HT-29 (cell line): ENCODE measurements at regions not wholly inside any gene's neighbourhood (a gene's known extent, or its start where the extent isn't known, plus 50 kb on each side); places are given as distances from the start of the nearest gene placed in this dataset.

Experiments
- DNase-seq: peaks from one replicate; pipeline ENCODE4 v3.0.0-alpha.2; 2015; ENCODE audit warnings: low spot score

DNA sequence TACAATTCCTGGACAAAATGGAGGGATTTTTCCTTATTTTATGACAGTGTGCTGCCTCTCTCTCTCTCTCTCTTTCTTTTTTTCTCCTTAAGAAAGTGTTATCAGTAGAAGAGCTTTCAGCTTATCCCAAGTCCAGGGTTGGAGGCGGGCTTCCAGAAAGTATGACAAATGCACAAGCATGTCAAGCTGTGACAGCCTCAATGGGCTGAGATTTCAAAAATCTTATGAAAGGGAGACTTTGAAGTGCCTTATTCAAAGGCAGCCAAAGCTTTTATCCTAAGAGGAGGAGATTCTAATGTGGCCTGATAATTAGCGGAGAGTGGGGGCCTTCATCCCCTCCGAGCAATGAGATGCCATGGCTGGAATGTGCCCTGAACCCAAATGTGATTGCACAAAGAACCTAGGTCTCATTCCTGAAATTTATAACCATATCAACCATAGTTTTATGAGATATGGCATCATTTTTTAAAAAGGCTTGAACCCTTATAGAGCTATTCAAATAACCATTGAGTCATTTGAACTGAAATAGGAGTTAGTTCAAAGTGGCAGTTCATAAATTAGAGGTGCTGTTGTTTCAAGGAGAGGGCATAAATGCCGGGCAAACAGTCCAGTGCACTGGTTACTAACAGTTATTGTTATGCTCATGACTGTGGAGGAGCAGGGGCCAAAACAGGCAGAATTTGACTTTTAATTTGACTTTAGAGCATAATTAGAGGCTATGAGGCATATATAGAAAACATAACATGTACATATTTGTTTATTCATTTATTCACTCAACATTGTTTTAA, 261.6 kb upstream of the THRB start:
- DNase-seq: no peak

DNA sequence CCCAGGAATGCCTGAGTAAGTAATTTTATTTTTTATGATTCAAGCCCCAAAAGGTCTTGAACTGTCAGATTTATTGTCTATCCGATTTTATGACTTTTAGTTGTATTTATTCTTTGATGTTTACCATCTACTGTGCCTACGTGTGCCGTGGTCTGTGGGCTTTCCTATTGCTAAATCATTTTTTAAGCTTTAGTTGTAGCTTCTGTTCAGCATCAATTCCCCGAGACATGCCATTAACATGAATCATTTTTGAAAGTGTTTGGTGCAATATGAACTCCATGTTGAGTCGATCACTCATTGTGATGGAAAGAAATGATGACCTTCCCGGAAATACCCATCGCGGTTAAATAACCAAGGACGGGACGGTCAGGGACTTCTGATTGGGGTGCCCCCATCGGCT, 268.7 kb upstream of the THRB start:
- no peak for DNase-seq

DNA sequence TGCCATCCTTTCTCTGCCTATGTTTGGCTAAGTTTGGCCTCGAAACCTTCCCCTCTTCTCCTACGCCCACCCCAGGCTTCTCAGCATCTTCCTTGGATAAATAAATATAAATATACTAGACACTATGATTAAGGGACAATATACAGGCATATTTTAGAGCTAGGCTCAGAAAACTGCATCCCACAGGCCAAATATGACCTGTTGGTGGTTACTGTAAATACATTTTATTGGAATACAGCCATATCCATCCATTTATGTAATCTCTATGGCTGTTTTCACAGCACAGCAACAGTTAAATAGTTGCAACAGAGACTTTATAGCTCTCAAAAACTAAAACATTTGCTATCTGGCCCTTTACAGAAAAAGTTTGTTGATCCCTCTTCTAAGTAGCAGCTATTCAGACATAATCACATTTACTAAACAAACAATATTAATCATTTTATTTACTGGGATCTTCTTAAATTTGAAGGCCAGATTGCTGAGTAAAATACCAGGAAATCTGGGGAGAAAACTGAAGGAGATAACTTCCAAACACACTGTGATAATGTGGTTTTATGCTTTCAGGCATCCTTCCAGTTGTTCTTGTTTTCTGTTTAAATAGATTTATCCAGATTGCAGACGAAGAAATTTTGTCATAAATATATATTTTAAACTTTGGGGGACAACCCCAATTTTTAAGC, 269.7 kb upstream of the THRB start:
- no peak for DNase-seq

DNA sequence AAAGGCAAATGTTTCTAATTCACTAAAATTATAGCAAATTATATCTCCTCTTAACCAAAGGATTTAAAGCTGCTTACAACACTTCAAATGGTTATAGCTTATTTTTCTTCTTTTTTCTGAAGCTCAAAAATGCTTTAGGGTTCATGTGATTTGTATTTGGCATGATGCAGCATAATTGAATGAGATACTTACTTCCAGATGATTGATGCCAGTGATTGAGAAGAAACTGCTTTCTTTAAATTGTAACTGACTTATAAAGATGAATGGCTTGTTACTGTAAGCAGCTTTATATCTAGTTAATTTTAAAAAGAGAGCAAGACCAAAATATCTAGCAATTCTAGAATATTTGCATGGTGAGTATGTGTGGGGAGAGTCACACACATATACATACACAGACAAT, 270.7 kb upstream of the THRB start:
- DNase-seq: no peak

DNA sequence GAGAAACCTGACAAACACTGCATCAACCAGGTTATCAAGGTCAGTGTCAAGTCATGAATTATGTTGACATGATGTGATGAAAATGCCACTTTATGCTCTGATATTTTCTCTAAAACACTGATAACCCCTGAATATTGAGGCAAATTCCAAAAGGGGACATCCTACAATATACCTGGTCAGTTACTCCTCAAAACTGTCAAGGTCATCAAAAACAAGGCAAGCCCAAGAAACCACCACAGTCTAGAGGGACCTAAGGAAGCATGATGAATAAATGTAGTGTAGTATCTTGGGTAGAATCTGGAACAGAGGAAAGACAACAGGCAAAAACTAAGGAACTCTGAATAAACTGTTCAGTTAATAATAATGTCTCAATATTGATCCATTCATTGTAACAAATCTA, 275.3 kb upstream of the THRB start:
- DNase-seq: no peak

DNA sequence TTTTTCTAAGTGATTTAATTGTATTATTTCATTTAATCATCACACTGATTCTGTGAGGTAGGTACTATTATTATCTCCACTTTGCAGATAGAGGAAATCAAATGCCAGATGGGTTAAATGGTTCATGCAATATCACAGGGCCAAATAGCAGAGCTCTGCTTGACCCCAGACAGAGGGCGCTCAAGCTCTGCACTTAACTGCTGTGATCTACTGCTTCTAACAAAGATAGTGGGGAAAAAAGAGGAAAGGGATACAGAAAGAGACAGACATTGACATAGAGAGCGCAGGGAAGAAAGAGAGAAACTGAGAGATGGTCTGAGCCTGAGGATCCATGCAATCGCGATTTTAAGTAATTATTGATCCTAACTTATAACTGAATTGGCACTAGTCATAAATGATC, 279.1 kb upstream of the THRB start:
- peak; percentile 34 for DNase-seq

DNA sequence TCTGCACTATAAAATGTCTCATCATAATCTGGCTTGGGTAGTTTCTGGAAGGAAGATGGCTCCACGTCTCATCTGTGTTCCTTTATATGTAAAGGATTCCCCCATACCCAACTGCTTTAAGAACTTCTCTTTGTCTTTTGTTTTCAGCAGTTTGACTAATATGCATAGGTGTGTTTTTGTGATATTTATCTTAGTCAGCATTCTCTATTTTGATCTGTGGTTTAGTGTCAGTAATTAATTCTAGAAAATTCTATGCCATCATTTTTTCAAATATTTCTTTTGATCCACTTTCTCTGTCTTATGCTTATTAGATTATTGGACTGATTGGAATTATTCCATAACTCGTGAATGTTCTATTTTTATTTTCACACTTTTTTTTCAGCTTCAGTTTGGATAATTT, 286.3 kb upstream of the THRB start:
- DNase-seq: no peak

DNA sequence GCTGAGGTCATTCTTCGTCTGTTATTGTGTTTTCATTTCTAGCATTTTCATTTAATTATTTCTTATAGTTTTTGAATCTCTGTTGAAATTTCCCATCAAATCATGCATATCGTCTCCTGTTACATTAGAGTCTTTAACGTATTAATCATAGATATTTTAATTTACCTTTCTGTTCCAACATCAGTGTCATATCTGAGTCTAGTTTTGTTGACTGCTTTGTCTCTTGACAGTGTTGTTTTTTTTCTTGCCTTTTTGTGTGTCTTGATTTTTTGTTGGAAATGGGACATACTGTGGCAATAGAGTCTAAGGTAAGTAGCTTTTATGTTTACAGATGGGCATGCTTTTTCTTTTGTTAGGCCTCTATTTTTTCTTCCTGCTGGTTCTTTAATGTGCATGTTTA, 286.8 kb upstream of the THRB start:
- no peak for DNase-seq

DNA sequence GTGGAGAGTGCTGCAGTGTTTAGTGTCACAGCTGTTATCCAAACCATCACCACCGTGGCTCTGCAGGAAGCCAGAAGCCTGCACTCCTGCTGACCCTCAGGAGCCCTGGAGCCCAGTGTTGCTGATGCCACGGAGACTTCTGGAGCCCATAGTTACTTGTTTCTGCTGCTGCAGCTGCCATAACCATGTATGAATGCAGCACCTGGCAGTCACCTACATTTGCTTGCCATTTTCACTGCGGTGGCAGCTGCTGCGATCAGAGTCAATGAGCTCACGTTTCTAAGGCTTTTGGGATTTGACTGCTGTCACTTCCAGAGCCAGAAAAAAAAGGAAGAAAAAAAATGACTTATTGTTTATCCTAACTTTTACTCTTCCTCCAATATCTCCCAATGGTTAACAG, 299.2 kb upstream of the THRB start:
- no peak for DNase-seq

DNA sequence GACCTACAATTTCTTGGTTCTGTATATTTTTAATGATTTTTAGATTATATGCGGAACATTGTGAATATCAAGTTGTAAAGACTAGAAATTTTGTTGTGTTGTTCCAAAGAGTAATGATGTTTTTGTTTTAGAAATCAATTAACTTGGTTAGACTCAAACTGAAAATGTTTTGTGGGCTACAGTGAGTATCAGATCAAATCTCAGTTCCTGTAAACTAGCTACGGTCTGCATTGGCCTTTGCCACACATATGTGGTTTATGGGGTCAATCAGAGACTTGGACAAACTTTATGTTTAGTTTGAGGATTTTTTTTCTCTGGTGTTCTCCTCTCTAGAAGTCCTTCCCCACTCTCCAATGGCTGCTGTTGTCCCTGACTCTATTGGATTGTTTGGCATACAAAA, 308.0 kb upstream of the THRB start:
- no peak for DNase-seq

DNA sequence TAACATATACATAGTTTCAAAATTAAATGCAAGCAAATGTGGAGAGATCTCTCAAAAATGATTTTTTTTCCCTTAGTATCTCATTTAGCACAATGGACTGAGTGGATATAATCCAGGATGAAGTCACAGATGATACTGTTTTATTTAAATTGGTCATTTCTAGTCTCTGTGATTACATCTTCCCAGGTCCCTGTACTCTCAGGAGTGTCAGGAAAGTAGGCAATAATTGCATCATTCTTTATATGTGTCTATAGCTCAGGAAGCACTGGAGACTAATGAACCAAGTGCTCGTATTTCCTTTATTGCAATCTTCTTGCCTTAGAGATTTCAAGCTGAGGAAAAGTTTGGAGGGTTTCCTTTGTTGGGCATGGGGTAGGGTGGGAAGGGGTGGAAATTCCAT, 309.4 kb upstream of the THRB start:
- DNase-seq: no peak

DNA sequence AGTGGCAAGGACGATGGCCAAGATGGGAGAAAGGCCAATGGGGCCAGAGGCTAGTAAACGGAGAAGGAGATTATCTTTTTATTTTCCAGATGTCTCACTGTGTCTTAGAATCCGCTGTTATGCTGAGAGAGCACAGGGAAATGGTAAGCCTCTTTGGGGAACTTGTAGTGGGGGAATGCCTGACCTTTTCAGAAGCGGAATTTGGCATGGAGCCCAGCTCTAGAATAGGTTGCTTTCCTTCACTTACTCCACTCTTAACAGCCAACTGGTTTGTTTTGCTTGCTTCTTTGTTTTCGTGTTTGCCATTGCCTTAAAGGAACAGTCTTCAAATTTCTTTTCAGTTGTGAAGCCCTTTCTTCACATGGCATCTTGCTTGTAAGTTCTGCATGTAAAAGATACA, 316.2 kb upstream of the THRB start:
- no peak for DNase-seq

DNA sequence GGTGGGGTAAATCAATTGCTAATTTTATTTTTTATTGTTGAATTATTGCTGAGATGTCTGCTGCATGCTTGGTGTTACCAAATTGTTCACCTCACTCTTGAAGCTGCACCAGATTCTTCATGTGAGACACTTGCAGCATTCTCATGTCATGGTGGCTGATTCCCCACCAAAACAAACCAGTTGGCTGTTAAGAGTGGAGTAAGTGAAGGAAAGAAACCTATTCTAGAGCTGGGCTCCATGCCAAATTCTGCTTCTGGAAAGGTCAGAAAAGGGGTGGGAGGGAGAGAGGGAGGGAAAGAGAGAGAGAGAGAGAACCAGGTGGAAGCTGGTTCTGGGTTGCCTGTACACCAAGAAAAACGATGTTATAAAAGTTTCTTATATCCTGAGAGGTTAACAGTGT, 317.5 kb upstream of the THRB start:
- DNase-seq: no peak

DNA sequence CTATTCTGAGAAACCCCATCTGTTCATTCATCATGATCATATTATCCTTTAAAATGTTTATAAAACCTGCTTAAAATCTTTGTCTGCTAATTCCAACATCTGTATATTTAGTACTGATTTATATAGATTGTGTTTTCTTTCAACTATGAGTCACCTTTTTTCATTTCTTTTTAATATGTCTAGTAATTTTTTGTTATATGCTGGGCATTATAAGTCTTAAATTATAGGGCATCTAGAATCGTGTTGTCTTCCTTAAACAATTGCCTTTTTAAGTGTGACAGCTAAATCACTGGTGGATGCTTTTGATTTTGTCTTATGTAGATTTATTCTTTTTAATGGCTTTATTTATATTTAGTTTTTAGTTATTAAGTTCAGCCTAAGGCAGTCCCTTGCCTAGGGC, 323.4 kb upstream of the THRB start:
- no peak for DNase-seq

DNA sequence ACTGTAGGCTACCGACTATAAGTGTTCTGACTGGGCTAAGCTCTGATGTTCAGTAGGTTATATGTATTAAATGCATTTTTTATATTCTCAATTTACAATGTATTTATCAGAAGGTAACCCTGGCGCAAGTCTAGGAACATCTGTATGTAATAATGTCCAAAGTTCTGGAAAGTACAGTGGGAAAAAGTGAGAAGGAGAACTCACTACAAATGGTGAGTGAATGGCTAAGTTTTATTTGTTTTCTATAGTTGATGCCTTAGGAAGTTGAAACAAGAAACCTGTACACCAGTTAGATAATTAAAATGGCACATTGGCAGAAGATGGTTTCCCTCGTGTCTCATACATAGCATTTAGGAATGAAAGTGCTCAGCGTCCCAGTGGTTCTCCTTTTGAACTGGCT, 333.4 kb upstream of the THRB start:
- no peak for DNase-seq

DNA sequence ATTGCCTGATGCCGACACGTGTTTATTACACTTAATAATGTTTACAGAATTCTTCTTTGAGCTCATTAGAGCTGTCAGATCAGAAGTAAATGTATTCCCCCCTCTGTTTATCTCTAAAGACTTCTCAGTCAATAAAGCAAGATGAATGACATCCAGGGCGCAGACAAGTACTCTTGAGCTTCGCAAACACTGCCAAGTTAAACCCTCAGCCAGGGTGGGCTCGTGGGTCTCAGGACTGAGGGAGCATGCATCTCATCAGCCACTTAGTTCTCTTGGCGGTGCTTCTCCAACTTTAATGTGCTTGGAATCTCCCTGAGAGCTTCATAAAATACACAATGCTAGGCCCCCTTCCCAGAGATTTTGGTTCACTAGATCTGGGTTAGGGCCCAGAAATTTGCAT, 333.9 kb upstream of the THRB start:
- DNase-seq: no peak

DNA sequence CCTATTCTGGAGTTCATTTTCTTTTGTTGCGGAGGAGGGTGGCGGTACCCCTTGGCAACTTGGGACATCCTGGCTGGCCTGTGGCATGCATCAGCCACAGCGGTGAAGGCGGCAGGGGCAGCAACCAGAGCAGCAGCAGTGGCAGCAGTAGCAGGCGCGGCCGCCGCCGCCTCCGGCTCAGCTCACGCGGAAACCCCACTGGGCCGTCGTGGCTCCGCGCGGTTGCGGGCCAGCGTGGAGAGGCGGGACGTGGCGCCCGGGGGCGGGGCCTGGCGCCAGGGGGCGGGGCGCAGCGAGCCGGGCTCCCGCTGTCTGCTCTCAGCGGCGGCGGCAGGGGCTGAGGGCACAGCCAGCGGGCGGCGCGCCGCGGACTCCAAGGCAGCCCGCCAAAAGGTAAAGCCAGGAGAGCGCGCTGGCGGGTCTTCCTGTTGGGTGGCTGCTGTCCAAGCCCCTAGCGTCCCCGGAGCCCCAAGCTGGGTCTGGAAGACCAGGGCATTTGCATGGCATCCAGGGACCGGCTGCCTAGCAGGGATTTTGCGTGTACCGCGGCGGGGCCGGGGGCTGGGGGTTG, 334.4 kb upstream of the THRB start:
- DNase-seq: no peak

DNA sequence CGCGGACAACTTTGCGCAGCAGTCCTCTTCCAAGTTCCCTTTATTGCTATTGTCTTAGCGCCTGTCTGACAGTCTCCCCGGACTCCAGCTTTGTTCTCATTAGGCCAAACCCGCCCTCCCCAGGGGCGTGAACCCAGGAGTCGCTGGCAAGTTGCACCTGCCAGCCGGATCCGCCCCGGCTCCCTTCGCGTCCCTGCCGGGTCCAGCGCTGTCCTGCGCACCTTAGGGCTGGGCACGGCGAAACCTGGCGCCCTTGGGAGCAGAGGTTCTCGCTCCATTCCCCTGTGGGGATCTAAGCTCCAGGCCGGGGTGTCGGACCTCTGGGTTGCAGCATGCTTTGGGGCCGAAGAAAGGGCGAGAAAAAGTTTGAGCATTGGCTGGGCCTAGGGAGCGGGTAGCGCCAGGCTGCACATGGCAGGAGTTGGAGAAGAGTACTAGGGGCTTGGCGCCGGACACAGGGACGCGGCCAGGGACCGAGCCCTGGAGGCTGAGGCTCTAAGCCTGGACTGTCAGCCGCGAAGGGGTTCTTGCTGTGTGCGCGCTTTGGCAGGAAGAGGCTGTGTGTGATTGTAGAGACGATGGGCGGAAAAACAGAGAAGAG, 335.1 kb upstream of the THRB start:
- DNase-seq: no peak

DNA sequence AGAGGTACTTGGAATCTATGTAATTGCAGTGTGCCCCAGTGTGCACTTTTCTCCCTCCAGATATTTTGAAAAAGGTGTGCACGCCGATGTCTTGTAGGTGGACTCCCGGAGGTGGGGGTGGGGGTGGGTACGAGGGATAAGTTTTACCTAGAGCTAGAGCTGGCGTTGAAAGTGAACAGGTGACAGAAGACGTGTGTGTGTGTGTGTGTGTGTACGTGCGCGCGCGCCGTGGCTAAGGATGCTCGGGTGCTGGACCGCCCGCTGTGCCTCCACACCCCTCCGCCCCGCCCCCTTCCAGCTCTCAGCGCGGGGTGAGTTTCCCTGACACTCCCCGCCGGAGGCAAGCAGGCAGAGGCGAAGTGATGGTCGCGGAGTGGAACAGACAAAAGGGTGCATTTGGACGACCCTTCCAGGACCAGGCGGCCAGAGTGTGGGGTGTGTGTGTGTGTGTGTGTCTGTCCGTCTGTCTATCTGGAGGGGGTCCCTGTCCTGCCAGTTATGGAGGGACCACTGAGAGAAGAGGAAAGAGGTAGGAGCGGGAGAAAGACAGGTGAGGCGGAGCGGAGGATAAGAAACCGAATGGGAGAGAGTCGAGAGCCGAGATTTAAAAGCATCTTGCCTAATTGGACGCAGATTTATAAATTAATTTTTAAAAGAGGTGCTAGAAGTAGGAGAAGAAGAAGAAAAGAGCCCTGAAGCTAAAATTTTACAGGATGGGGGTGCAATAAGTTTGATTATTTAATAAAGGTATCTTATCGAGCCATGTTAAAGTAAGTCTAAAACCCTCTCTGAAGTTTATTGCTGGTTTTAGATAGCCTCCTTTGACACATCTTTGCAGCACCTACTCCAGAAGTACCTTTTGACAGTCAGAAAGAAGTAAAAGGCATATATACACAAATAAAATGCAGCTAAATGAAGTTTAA, 335.8 kb upstream of the THRB start:
- no peak for DNase-seq

DNA sequence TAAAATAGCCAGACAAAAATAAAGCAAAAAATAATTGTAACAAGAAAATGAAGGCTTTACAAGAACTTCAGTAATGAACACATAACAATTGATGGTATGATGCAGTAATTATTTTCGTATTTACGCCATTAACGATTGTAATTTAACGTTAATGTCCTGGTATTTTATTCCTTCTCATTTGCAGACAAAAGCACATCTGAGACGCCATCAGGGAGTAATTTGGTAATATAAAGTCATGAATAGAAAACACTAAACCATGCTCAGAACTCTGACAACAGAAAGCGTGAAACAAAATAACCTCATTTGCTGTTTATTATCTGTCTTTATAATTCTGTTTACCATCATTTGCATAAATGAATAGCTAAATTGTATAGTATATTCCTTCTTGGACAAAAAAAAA, 336.6 kb upstream of the THRB start:
- no peak for DNase-seq

DNA sequence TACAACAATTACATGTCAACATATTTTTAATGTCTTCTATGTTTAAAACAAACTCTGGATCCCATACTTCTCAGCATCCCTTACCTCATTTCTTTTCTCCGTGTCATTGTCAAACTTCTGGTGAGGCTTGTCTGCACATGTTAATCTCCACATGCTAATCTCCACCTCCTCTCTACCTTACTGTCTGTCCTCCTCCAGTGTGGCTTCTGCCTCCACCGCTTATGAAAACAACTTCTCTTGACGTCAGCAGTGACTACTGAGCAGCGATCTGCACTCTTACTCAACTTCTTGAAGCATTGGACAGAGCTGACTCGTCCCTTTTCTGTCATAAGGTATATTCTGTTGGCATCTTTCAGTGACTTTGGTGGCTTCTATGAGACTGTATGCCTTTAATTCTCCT, 338.2 kb upstream of the THRB start:
- no peak for DNase-seq

DNA sequence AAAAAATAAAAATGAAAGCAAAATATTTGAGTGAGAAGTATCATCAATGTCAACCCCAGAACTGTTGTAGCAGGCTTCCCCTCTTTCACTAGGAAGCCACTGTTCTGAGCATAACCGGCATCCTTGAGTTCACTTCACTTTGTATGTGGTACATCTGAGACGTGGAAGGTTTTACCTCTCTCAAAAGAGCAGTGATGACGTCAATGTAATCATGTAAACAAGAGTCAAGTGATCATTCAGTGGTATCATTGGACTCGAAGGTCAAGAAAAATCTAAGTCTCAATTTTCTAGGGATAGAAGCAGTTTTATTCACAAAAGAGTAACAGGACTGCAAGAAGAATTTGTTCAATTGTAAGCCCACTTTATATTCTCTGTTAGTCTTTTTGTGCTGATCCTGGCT, 339.8 kb upstream of the THRB start:
- DNase-seq: no peak
